ENCODE measurements at regions not wholly inside any gene's neighbourhood (a gene's known extent, or its start where the extent isn't known, plus 50 kb on each side); places are given as distances from the start of the nearest gene placed in this dataset.

- TF ChIP-seq CTCF (IDR thresholded peaks at IDR 0.05) (no peak), POLR2A (IDR thresholded peaks at IDR 0.05) (no peak)
Observed at GRCh38 chr1:177648138-177648537, 321.7 kb downstream of the SEC16B start.

All from adrenal gland (tissue), 5 donors.